IMR-90 (cell line): ENCODE measurements at regions not wholly inside any gene's neighbourhood (a gene's known extent, or its start where the extent isn't known, plus 50 kb on each side); places are given as distances from the start of the nearest gene placed in this dataset.

Experiments used
- ATAC-seq: fragments of 200-7000 bp; cut with Tn5 transposase; 2 replicates; pipeline ENCODE4 v1.9.1; 2020; ENCODE audit warnings: low read depth, mild to moderate bottlenecking, moderate library complexity
- BruUV-seq: library from RNA; stranded (reverse); fragments of 400-500 nt; replicated peaks from 2 replicates; lab custom pipeline; 2021; lab: Mats Ljungman, UMichigan
- CTCF ChIA-PET: fragments of 300-600 bp; formaldehyde crosslinking; extraction: SDS; loops from one replicate; lab custom pipeline; 2021; ENCODE audit warnings: antibody characterized with exemption; lab: Yijun Ruan, JAX
- POLR2A ChIA-PET: fragments of 300-600 bp; sonication (Branson Sonifier 250); formaldehyde crosslinking; loops from one replicate; lab custom pipeline; 2022; ENCODE audit warnings: antibody characterized with exemption; ENCODE audit not compliant: unreplicated experiment; lab: Charles Lee
- DNase-seq: peaks from one replicate; pipeline ENCODE4 v3.0.0; 2013
- H2AFZ ChIP-seq: replicated peaks from 2 replicates; pipeline ENCODE3; 2013; ENCODE audit warnings: low read length, mild to moderate bottlenecking; ENCODE audit not compliant: poor library complexity
- H2AK5ac ChIP-seq: 2 replicates; pipeline ENCODE4 v1.6.1; 2013; ENCODE audit warnings: low read depth, low read length, inconsistent platforms
- H2AK9ac ChIP-seq: replicated peaks from 2 replicates; pipeline ENCODE3; 2013; ENCODE audit warnings: mild to moderate bottlenecking, low read depth, low read length, moderate library complexity; ENCODE audit not compliant: poor library complexity
- H2BK120ac ChIP-seq: 2 replicates; pipeline ENCODE4 v1.6.1; 2013; ENCODE audit warnings: low read depth, low read length, inconsistent platforms
- H2BK15ac ChIP-seq: 3 replicates; pipeline ENCODE4 v1.6.1; 2013; ENCODE audit warnings: low read depth, low read length, inconsistent platforms
- H2BK20ac ChIP-seq: 2 replicates; pipeline ENCODE4 v1.6.1; 2013; ENCODE audit warnings: low read depth, mild to moderate bottlenecking, inconsistent platforms, low read length, moderate library complexity
- H2BK5ac ChIP-seq: 2 replicates; pipeline ENCODE4 v1.6.1; 2013; ENCODE audit warnings: mild to moderate bottlenecking, low read depth, low read length, inconsistent platforms; ENCODE audit not compliant: poor library complexity, severe bottlenecking
- H3K14ac ChIP-seq: replicated peaks from 2 replicates; pipeline ENCODE4 v1.6.1; 2013; ENCODE audit warnings: low read depth, low read length, inconsistent platforms
- H3K18ac ChIP-seq: 2 replicates; pipeline ENCODE4 v1.6.1; 2013; ENCODE audit warnings: low read depth, low read length, control low read depth
- H3K23ac ChIP-seq: 2 replicates; pipeline ENCODE4 v1.6.1; 2013; ENCODE audit warnings: low read depth, low read length, inconsistent platforms
- H3K27ac ChIP-seq: 2 replicates; pipeline ENCODE4 v1.5.1; 2013; ENCODE audit warnings: mild to moderate bottlenecking, control low read depth, low read length; ENCODE audit not compliant: insufficient read depth
- H3K27me3 ChIP-seq: 2 replicates; pipeline ENCODE4 v1.6.1; 2013; ENCODE audit warnings: low read length; ENCODE audit not compliant: control insufficient read depth, insufficient read depth
- H3K36me3 ChIP-seq: 2 replicates; pipeline ENCODE4 v1.6.1; 2013; ENCODE audit warnings: low read length, mixed read lengths; ENCODE audit not compliant: control insufficient read depth, insufficient read depth
- H3K4ac ChIP-seq: 2 replicates; pipeline ENCODE4 v1.6.1; 2013; ENCODE audit warnings: low read depth, low read length, inconsistent platforms
- H3K4me1 ChIP-seq: 2 replicates; pipeline ENCODE4 v1.6.1; 2013; ENCODE audit warnings: low read length, mixed read lengths; ENCODE audit not compliant: control insufficient read depth, insufficient read depth
- H3K4me2 ChIP-seq: 2 replicates; pipeline ENCODE4 v1.6.1; 2013; ENCODE audit warnings: low read depth, mild to moderate bottlenecking, control low read depth, low read length, moderate library complexity
- H3K4me3 ChIP-seq: 2 replicates; pipeline ENCODE4 v1.5.1; 2013; ENCODE audit warnings: low read depth, mild to moderate bottlenecking, control low read depth, low read length, moderate library complexity; ENCODE audit not compliant: insufficient read depth
- H3K56ac ChIP-seq: 2 replicates; pipeline ENCODE4 v1.6.1; 2013; ENCODE audit warnings: low read length, inconsistent platforms; ENCODE audit not compliant: insufficient read depth; ENCODE audit errors: extremely low read depth
- H3K79me1 ChIP-seq, 2 experiments: 2 replicates each; pipeline ENCODE4 v1.6.1; 2013; ENCODE audit warnings: low read length in 2 of 2, inconsistent platforms in 1 of 2, low read depth in 1 of 2
- H3K9ac ChIP-seq: 2 replicates; pipeline ENCODE4 v1.6.1; 2013; ENCODE audit warnings: low read depth, low read length, control low read depth
- H3K9me1 ChIP-seq: 2 replicates; pipeline ENCODE4 v1.6.1; 2013; ENCODE audit warnings: low read length, inconsistent platforms; ENCODE audit not compliant: insufficient read depth
- H3K9me3 ChIP-seq: 2 replicates; pipeline ENCODE4 v1.6.1; 2013; ENCODE audit warnings: low read length; ENCODE audit not compliant: control insufficient read depth, insufficient read depth
- H4K20me1 ChIP-seq: 2 replicates; pipeline ENCODE4 v1.6.1; 2013; ENCODE audit warnings: low read length, inconsistent platforms; ENCODE audit not compliant: insufficient read depth
- H4K5ac ChIP-seq: 2 replicates; pipeline ENCODE4 v1.6.1; 2013; ENCODE audit warnings: mild to moderate bottlenecking, low read depth, low read length, control low read depth
- H4K8ac ChIP-seq, 2 experiments: 2 replicates each; pipeline ENCODE4 v1.6.1; 2013; ENCODE audit warnings: low read depth in 2 of 2, low read length in 2 of 2, control low read depth in 1 of 2, inconsistent platforms in 1 of 2
- H4K91ac ChIP-seq: 2 replicates; pipeline ENCODE4 v1.6.1; 2013; ENCODE audit warnings: low read depth, low read length, inconsistent platforms; ENCODE audit not compliant: insufficient read depth
- CTCF ChIP-seq: conservative IDR thresholded peaks from 2 replicates; pipeline ENCODE4 v1.5.1; 2012; ENCODE audit warnings: mild to moderate bottlenecking, low read depth, low read length, improper control_type of control experiment
- ELK1 ChIP-seq: fragments of 150-350 bp; IDR thresholded peaks from 2 replicates; pipeline ENCODE4 v1.6.1; 2016; ENCODE audit warnings: low read depth, mild to moderate bottlenecking, low read length, moderate library complexity, borderline replicate concordance
- MAFK ChIP-seq: IDR thresholded peaks from 2 replicates; pipeline ENCODE4 v1.6.1; 2012; ENCODE audit warnings: low read depth, low read length, improper control_type of control experiment
- MXI1 ChIP-seq: IDR thresholded peaks from 2 replicates; pipeline ENCODE4 v1.6.1; 2012; ENCODE audit warnings: low read depth, mild to moderate bottlenecking, low read length, moderate library complexity, borderline replicate concordance
- RCOR1 ChIP-seq: IDR thresholded peaks from 2 replicates; pipeline ENCODE4 v1.6.1; 2012; ENCODE audit warnings: mild to moderate bottlenecking, low read length, improper control_type of control experiment; ENCODE audit not compliant: insufficient replicate concordance
- USF2 ChIP-seq: fragments of 150-350 bp; IDR thresholded peaks from 2 replicates; pipeline ENCODE4 v1.6.1; 2017; ENCODE audit warnings: mild to moderate bottlenecking, antibody characterized with exemption, low read length, low read depth
- WGBS, 2 experiments: methylation state at CpG; one replicate each; pipeline versions ENCODE4 v1.1.5 to v1.1.7; 2013; ENCODE audit warnings: missing lambda C conversion rate in 2 of 2; ENCODE audit not compliant: insufficient read length in 1 of 2; ENCODE audit errors: extremely low coverage in 2 of 2; 5-methylcytosine and 5-hydroxymethylcytosine counted together
- dilution Hi-C: fragments of 300-500 bp; cut with HindIII; formaldehyde crosslinking; loops from one replicate; pipeline ENCODE4 v1.14.3; 2018; ENCODE audit warnings: low sequenced_read_pairs; ENCODE audit not compliant: unreplicated experiment
- in situ Hi-C: fragments of 300-500 bp; cut with MboI; formaldehyde crosslinking; loops from 3 replicates; pipeline ENCODE4 v1.14.3; 2019; ENCODE audit warnings: low sequenced_read_pairs, inconsistent platforms, mixed read lengths
- intact Hi-C: fragments of 100-400 bp; cut with micrococcal nuclease; formaldehyde crosslinking; loops from 2 replicates; pipeline ENCODE4 v1.10.0; 2022

- ChIA-PET CTCF (no interaction called here), POLR2A (no interaction called here)
- in situ Hi-C loops (no loop called here), dilution Hi-C loops (no loop called here), intact Hi-C loops (no loop called here)
- Histone ChIP-seq H2AK5ac (no peak overlapping the region), H3K56ac (no peak overlapping the region), H2BK15ac (no peak overlapping the region), H2AK9ac (no peak overlapping the region), H4K20me1 (no peaks in the 10 kb centered on the region), H3K4me1 (no peaks in the 10 kb centered on the region), H3K27ac (no peak overlapping the region), H3K14ac (no peak overlapping the region), H4K8ac (no peak overlapping the region), H3K4me2 (no peak overlapping the region), H4K5ac (no peak overlapping the region), H3K9me3 (no peaks in the 10 kb centered on the region), H3K4me3 (no peak overlapping the region), H3K23ac (no peak overlapping the region), H3K9me1 (no peaks in the 10 kb centered on the region), H2BK20ac (no peak overlapping the region), H2BK120ac (no peak overlapping the region), H3K79me1 (no peaks in the 10 kb centered on the region), H4K91ac (no peak overlapping the region), H3K18ac (no peak overlapping the region), H3K36me3 (no peaks in the 10 kb centered on the region), H3K4ac (no peak overlapping the region), H2AFZ (no peak overlapping the region), H3K27me3 (no peaks in the 10 kb centered on the region), H2BK5ac (no peak overlapping the region), H3K9ac (no peak overlapping the region)
- WGBS, 2 experiments = no CpG with 5 or more reads among the region's 7 CpGs
- ATAC-seq (no peak), DNase-seq (no peak)
- TF ChIP-seq RCOR1 = no peak
- no peak for TF ChIP-seq MXI1
- no peak for TF ChIP-seq ELK1
- no peak for TF ChIP-seq USF2
- TF ChIP-seq MAFK = no peak
- no peak for TF ChIP-seq CTCF
- no TSS peak for BruUV-seq
These were observed 490.2 kb downstream of the FOXO1 start for GRCh38 chr13:40176242-40176641.
